HG02885 (cell line): ENCODE measurements at regions not wholly inside any gene's neighbourhood (a gene's known extent, or its start where the extent isn't known, plus 50 kb on each side); places are given as distances from the start of the nearest gene placed in this dataset.
"Not testable (repeated sequence)": the region's sequence is repeated elsewhere in the genome, so short reads cannot be mapped to it uniquely, and the experiment has no call there.

Experiments used
- ATAC-seq: cut with Tn5 transposase; IDR thresholded peaks from one replicate; pipeline ENCODE4 v1.9.1; 2021; ENCODE audit warnings: mild to moderate bottlenecking; ENCODE audit not compliant: unreplicated experiment, poor library complexity

DNA sequence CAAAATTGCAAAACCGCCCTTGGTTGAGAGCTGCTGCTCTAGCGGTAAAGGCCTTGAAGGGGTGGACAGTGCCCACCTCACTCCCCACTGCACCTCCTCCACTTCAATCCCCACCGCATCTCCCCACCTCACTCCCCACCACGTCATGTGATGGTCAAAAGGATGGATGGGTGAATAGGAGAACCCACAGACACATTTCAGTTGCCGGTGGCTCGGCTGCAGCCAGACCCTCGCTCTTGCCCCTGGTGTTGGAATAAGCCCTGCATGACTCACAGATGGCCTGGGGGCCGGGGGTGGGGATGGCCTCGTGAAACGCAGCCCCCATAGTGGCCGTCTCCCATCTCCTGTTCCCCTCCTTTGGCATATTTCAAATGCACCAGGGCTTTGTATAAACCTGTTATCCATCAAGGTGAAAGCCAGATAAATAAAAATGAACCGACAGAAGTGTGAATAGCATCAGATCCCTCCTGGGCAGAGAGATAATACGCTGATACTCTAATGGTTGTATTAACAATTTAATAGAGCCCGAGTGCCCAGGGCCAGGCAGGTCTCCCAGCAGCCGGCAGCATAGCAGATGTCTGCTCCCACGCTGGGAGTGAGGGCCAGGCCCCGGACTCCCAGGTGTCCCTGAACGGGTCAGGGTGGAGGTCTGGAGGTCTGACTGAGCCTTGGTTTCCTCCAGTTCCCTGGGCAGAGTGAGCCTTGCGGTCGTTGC lies 300.3 kb downstream of the NPHP4 start:
- no peak for ATAC-seq

DNA sequence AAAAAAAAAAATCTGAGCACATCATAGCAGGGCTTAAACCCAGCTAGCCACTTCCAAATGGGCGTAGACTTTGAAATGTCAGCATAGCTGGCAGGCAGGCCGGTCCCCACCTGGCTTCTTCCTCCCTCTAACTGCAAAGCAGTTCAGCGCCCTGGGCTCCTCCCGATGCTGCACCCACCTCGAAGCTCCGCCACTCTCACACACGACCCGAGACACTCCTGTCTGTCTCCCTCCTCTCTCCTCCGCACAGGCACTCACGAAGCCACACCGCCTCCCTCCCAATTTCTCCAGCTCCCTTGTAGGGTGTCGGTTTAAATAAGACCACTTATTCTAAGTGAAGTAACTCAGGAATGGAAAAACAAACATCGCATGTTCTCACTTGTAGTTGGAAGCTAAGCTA lies 301.3 kb downstream of the NPHP4 start:
- no peak for ATAC-seq

DNA sequence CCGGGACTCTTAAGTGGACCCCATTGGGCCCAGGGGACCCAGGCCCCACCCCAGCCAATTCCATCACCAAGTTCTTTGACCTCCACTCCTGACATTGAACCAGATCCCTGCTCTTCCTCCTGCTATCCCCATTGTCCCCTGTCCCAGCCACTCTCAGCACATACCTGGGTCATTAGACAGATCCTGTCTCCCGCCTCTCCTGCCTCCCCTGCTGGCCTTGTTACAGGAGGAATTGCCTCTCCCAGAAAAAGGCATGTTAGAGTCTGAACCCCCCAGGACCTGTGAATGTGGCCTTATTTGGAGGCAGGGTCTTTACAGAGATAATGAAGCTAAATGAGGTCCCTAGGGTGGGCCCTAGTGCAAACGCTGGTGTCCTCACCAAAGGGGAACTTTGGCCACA lies 301.9 kb downstream of the NPHP4 start:
- ATAC-seq = no peak

DNA sequence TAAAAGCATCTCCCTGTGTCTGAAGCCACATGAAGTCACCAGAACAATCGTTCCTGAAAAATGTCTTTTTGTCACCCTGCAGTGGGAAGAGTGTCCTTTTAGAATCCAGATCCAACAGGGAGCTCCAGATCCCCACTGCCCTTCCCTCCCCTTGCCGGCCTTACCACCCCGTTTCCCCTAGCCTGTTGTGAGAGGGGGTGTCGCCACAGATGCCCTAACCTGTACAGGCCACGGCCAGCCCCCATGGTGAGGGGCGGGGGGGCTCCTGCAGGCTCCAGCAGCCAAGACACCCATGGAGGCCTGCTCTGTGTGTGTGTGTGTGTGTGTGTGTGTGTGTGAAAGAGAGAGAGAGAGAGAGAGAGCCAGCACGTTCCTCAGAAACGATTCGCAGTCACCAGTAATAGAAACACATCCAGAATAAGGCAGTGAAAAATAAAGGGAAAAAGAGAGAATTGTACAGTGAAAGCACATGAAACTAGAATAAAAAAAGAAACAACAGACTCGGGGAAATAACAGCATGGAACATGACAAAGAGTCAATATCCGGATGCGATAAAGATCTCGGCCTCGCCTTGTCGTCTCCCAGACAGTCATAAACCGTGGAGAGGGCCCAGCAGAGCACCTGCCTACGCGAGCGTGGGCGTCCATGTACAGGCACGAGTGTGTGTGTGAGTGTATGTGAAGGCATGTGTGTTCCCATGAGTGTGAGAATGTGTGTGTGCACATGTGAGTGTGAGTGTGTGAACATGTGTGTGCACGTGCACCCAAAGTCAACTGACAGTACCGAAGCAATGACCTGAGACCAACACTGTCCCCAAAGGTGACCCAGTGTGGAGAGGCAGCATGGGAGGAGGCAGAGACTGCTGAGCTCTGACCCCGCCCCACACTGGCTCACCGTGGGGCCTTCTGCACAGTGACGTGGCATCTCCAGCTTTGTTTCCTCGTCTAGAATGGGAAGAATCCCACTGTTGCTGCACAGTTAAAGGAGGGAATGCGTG lies 303.8 kb downstream of the NPHP4 start:
- ATAC-seq = no peak

DNA sequence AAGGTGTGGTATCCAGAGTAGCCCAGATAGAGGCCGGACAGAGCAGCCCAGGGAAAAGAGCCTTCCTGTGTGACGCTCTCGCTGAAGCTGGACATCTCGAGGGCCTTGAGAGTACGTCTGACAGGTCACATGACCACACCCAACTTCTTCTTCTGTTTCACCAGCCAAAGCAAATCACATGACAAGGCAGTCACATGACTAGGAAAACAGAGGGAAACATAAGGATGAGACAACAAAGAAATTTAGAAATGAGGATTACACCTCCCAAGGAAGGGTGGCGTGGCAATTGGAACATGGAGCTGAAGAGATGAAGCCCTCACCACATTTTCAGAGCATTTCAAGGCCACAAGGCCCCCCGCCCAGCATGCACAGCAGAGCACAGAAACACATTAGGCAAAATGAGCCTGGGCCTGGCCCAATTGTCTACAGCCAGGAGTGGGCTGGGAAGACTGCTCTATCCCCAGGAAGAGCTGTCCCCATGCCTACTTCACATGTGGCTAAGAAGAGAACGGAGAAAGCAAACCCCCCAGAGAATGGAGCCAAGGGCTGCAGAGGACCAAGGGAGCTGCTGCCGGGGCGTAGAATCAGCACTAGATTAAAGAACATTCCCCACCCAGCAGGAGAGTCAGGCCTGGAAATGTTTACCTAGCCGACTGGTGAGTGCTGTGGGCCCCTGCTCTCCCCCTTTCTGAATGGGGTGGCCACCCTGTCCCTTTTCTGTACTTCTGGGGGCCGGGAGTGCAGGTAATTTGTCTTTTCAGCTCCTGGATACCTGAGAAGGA lies 305.1 kb downstream of the NPHP4 start:
- no peak for ATAC-seq

DNA sequence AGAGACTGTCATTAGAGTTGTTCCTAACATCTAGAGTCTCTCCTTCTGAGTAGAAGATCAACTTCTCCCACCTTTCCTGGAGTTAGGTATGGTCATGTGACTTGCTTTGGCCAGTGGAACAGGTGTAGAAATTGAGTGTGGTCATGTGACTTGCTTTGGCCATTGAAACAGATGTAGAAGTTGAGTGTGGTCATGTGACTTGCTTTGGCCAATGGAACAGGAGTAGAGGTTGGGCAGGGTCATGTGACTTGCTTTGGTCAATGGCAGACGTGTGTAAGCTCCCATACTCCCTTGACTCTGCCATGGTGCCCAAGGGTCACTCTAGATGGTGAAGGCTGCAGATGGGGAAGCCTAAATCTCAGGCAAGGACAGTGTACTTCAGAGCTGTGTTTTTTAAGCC lies 306.0 kb downstream of the NPHP4 start:
- ATAC-seq = no peak

DNA sequence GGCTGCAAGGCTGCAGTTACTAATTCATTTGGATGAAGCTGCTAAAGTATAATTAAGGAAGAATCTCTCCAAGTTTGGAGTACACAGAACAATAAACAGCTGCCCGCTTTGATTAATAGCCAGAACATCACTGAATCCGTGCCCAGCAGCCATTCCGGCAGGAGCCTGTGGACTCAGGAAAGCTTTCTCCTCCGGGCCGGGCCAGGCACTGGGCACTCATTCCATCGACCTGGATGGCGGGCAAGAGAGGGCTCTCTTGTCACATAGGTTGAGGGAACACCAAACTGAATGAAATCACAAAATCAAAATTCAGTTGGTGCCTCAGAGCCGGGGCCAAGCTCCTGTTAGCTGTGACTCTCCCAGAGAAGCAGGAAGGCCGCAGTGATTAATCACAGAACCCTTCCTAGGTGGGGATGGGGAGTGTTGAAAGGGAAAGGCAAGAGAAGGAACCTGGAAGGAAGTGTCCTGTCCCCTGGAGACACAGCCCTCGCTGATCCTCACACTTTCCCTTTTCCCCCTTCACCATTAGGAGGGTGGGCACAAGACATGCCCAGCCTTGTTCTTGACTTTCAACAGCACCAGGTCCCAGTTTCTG lies 306.7 kb downstream of the NPHP4 start:
- ATAC-seq = no peak

DNA sequence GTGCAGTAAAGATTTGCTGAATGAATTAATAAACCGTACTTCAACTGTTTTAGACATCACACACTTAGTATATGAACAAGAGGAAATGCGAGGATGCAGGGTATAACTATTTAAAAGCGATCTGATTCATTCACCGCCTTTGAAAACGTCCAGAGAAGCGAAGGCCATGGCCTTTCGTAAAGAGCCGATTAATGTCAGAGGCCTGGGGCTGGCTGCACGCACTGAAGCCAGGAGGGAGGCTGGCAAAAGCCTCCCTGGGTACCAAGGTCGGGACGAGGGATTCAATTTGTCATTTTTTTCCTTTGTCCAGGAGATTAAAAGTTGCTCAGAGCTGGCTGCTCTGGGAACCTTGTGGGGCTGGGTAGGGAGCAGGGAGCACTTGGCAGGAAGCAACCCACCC lies 307.4 kb downstream of the NPHP4 start:
- no peak for ATAC-seq

DNA sequence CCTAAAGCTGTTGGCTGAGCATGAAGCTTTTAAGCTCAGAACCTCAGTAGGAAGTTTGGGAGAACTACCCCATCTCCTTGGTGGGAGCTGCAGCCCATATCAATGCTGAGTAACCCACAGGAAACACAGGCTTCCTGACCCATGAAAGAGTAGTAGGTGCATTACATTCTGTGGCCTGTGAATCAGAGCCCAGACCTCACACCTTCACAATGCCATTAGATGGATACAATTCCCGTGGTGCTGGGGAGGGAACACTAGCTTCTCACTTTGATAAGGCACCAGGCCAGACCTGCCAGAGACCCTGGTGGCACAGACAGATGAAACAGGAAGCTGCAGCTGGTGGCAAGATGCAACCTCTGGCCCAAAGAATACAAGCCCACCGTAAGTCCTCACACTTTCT lies 308.8 kb downstream of the NPHP4 start:
- no peak for ATAC-seq

DNA sequence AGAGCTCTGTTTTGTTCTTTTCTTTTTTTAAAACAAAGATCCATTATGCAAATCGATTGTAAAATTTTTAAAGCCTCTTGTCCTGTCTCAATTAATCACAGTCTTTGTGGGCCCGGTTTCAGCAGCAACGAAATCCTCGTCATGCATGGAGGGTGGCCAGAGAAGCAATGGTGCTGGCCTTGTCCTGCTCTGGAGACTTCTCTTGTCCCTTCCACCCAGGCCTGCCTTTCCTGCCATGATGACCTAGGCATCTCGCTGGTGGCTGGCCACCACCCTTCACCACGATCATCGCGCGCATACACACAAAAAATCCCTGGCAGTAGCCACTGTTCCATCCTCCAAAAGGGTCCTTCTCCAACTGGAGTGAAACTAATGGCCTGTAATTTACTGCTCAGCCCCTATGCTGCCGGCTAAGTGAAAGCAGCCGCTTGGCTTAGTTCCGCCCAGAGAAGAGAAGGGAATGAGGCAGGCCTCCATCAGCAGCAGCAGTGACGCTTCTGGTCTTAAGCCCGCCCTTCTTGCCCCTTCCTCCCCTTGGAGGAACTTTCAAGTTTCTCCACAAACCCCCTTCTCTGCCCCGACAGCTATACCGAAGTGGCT lies 309.5 kb downstream of the NPHP4 start:
- ATAC-seq = no peak

DNA sequence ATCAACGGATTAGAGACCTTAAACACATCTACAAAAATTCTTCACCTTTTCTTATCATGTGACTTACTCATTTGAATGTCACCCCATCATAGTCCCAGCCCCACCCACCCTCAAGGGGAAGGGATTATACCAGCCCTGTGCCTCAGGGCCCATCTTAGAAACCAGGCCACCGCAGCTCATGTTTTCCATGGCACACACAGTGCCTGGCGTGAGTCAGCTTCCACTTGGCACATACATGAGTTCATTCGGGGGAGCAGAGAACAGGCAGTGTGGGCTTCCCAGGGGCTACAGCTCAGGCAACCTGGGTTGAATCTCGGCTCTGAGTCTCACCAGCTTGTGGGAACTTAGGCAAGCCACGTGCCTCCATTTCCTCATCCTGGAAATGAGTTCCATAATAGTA lies 310.6 kb downstream of the NPHP4 start:
- ATAC-seq = no peak

DNA sequence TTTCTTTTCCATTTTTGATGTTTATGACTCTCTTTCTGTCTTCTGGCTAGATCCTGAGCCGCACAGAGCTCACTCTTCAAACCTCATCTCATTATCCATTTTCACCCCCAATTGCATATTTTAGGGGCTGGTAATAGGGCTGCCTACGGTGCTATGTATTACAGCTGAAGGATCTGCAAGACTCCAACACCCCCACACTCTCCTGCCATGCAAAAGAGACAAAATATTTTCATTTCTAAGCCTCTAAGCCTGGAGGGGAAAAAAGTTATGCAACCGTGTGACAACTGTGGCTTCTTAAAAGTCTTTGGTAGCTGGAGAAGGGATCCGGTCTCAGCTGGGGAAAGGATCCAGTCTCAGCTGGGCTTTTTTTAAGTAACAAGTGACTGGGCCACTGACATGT lies 311.6 kb downstream of the NPHP4 start:
- no peak for ATAC-seq

DNA sequence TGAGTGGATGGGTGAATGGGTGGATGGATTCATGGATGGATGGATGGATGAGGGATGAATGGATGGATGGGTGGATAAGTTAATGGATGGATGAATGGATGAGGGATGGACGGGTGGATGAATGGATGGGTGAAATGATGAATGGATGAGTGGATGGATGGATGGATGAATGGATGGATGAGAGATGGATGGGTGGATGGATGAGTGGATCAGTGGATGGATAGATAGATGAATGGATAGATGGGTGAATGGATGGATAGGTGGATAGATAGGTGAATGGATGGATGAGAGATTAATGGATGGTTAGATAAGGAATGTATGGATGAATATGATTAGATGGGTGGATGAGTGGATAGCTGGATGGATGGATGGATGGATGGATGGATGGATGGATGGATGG lies 313.5 kb downstream of the NPHP4 start:
- no peak for ATAC-seq

DNA sequence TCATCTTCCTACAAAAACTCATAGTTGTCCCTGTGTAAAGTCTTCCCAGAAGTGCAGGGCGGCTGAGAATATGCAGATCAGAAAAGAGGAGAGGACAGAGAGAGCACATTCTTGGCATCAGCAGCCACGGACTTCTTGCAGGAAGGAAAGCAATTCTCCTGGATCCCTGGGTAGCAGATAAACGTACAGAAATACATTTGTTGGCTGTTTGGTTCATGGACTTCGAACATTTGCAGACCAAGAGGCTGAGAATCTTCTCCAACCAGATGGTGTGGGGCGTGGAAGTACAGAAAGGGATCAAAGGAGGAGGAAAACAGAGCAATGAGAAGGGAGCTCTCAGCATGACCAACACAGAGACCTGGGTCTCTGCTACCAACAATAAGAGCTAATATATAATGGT lies 319.9 kb downstream of the NPHP4 start:
- ATAC-seq = not testable (repeated sequence)

DNA sequence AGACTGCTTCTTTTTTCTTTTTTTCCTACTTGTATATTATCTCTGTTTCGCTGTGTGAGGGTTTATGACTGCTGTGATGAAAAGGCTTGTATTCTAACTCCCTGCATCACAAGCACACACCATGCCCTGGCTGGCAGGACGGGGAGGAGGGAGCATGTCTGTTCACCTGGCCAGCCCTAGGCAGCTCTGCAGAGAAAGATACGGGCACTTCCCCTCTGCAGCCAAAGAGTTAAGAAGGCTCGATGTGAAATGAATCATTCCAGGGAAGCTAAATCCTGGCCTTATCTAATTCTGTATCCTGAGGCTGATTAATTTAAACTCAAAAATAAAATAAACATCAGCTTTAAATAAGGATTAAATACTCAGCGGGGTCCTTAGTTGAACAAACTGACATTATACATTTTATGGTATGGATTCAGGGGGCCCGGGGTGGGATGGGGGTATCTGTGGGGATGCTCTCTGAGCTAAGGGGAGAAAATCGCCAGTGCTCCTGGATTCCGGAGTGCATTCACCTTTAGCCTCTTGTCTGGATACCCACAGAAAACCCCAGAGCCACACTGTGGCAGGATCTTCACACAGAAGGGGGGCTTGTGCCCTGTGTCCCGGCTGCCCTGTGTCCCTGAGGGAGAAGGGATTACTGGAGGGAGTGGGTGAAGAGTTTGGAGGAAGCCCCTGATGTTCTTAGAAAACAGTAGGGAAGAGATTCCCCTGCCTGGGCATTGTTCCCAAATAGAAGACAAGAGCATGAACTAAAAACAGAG lies 321.5 kb downstream of the NPHP4 start:
- ATAC-seq = no peak

DNA sequence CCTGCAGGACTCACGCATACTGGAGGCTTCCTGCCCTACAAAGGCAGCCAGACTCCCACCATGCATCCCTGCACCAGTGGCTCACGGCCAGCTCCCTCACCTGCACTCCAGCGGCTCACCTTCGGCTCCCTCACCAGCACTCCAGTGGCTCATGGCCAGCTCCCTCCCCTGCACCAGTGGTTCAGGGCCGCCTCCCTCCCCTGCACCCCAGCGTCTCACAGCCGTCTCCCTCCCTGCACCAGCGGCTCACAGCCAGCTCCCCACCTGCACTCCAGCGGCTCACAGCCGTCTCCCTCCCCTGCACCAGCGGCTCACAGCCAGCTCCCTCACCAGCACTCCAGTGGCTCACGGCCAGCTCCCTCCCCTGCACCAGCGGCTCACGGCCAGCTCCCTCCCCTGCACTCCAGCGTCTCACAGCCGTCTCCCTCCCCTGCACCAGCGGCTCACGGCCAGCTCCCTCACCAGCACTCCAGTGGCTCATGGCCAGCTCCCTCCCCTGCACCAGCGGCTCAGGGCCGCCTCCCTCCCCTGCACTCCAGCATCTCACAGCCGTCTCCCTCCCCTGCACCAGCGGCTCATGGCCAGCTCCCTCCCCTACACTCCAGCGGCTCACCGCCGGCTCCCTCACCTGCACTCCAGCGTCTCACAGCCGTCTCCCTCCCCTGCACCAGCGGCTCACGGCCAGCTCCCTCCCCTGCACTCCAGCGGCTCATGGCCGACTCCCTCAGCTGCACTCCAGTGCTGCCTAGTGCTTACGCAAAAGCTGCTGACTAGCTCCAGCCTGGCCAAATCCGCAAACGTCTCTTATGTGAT lies 324.5 kb downstream of the NPHP4 start:
- no peak for ATAC-seq

DNA sequence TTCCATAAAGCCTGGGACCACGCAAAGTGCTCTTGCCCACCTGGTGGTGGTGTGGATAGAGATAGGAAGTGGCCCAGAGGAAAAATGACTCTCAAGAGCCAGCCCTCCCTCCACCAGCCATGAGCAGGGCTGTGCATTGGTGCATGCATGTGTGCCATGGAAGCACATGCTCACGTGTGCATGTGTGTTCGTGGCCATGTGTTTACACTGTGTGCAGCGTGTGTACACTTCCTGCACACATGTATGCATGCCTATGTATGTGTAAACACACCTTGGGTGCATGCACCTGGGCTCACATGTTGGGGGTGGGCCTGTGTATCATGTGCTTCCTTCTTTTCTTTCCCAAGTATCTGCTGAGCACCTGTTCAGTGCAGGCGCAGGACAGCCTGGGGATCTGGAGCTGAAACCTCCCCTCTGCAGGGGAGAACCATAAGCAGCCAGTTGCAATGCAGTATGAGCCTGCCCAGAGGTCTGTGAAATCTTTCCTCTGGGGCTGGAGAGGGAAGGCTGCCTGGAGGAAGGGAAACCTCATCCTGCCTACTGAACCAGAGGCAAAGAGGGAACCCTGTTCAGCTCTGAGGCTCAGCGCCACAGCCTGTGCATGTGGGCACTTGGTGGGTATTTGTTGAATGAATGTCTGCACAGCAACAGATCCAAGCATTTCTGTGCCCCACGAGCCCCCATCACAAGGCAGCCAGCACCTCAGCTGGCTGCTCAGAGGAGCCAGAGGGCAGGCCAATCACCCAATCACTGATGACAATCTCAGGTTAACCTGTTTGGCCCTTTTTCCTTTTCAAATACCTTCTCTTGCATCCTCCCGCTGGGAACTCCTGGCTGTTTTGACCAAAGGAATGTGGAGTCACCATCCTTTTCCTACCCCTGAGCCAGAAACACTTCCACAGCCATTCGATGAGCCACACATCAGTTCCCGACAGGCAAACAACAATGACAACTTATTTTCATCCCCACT lies 327.0 kb downstream of the NPHP4 start:
- no peak for ATAC-seq
